ENCODE measurements at regions not wholly inside any gene's neighbourhood (a gene's known extent, or its start where the extent isn't known, plus 50 kb on each side); places are given as distances from the start of the nearest gene placed in this dataset.

DNA sequence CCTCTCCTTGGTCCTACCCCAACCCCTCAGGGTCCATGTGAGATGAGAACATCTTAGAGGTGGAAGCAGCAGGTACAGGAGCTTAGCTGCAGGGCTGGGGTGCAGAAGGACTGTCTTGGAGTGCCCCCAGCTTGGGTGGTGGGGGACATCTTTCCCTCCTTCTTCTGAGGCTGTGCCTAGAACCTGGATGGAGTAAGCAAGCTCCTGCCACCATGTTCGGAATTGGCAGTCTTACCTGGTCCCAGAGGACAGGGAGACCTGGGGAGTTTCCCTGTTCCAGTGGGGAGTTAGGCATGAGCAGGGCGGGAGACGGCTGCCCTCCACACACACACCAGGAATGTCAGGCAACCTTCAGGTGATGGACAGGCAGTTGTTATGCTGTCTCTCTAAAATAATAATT lies 131.0 kb upstream of the COPS8 start:
- Histone ChIP-seq H3K56ac (replicated peaks; ENCODE audit: insufficient read length, low read depth, low read length) (no peak overlapping the region), H3K36me3 (ENCODE audit: control insufficient read depth in 2 of 4, insufficient read depth in 4 of 4, low read length in 3 of 4) (no peaks in the 10 kb centered on the region), H2BK5ac (ENCODE audit: low read depth, low read length) (no peak overlapping the region), H3K14ac (ENCODE audit: insufficient read length) (no peak overlapping the region), H3K23me2 (ENCODE audit: low read depth, low read length) (no peaks in the 10 kb centered on the region), H2BK12ac (ENCODE audit: low read depth, low read length) (no peak overlapping the region), H3K18ac (ENCODE audit: extremely low read depth, low read length) (no peak overlapping the region), H2BK120ac (replicated peaks; ENCODE audit: low read depth, low read length) (no peak overlapping the region), H4K91ac (replicated peaks; ENCODE audit: insufficient read length, low read length) (no peak overlapping the region), H3K4ac (replicated peaks; ENCODE audit: insufficient read length, low read depth, low read length) (no peak overlapping the region), H3K79me2 (ENCODE audit: control insufficient read depth in 1 of 2, insufficient read depth in 2 of 2, low read length in 2 of 2) (no peaks in the 10 kb centered on the region), H3K4me2 (ENCODE audit: insufficient read depth in 1 of 2, low read depth in 2 of 2, low read length in 2 of 2) (no peak overlapping the region), H4K5ac (ENCODE audit: insufficient read length, low read depth, low read length) (no peak overlapping the region), H3K27me3 (replicated peaks in 1 of 4; ENCODE audit: control insufficient read depth in 3 of 4, extremely low read depth in 1 of 4, insufficient read depth in 3 of 4, low read length in 3 of 4) (no peaks in the 10 kb centered on the region; a peak in 2 of 7 replicates), H4K20me1 (replicated peaks in 1 of 2; ENCODE audit: control insufficient read depth in 1 of 2, insufficient read depth in 2 of 2, low read length in 2 of 2) (no peaks in the 10 kb centered on the region), H3K79me1 (ENCODE audit: low read depth, low read length) (no peaks in the 10 kb centered on the region), H2AK5ac (ENCODE audit: low read depth, low read length) (no peak overlapping the region), H3K23ac (ENCODE audit: insufficient read length) (no peak overlapping the region), H2BK20ac (ENCODE audit: low read length) (no peak overlapping the region), H2AFZ (ENCODE audit: low read length) (no peak overlapping the region), H3K9me3 (ENCODE audit: insufficient read depth in 2 of 2, low read depth in 1 of 2, low read length in 1 of 2) (peaks cover 9 to 12% of the 10 kb centered on the region in 2 experiments; a peak in 3 of 4 replicates), H3K9ac (replicated peaks in 1 of 4; ENCODE audit: extremely low read depth in 1 of 4, low read depth in 3 of 4, low read length in 3 of 4) (no peak overlapping the region), H3K27ac (ENCODE audit: low read depth, low read length) (no peak overlapping the region), H4K8ac (ENCODE audit: extremely low read depth, insufficient read depth, low read length) (no peak overlapping the region), H3K4me1 (replicated peaks in 1 of 4; ENCODE audit: control insufficient read depth in 3 of 4, insufficient read depth in 4 of 4, low read length in 3 of 4) (peaks cover 0 to under 1% (median 0%) of the 10 kb centered on the region in 4 experiments; a peak in 1 of 7 replicates), H2BK15ac (ENCODE audit: low read length) (no peak overlapping the region), H3K4me3 (ENCODE audit: extremely low read depth in 1 of 4, insufficient read depth in 2 of 4, low read depth in 3 of 4, low read length in 4 of 4) (no peak overlapping the region)
- no peak for DNase-seq (ENCODE audit: low read depth in 1 of 2, low spot score in 2 of 2)
- ChIA-PET POLR2A (ENCODE audit: partially characterized antibody) (no interaction called here), CTCF (ENCODE audit: partially characterized antibody) (interaction anchor here (2.4 kb wide), 1 partner anchor 10 kb away, joined by 6 read pairs; no protein-coding TSS in a partner anchor)
- TF ChIP-seq, protein P1, sequence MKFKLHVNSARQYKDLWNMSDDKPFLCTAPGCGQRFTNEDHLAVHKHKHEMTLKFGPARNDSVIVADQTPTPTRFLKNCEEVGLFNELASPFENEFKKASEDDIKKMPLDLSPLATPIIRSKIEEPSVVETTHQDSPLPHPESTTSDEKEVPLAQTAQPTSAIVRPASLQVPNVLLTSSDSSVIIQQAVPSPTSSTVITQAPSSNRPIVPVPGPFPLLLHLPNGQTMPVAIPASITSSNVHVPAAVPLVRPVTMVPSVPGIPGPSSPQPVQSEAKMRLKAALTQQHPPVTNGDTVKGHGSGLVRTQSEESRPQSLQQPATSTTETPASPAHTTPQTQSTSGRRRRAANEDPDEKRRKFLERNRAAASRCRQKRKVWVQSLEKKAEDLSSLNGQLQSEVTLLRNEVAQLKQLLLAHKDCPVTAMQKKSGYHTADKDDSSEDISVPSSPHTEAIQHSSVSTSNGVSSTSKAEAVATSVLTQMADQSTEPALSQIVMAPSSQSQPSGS (IDR thresholded peaks at IDR 0.05; ENCODE audit: low read length): no peak
- TF ChIP-seq ASH2L (IDR thresholded peaks at IDR 0.05; ENCODE audit: low read length) (no peak), JUND (IDR thresholded peaks at IDR 0.05; ENCODE audit: low read length) (no peak), BCL11A (IDR thresholded peaks at IDR 0.05; ENCODE audit: low read depth in 2 of 2, low read length in 2 of 2) (no peak), HDAC6 (IDR thresholded peaks at IDR 0.05; ENCODE audit: low read depth, low read length) (no peak), TBP (IDR thresholded peaks at IDR 0.05; ENCODE audit: low read depth, low read length) (no peak)
- no peak for FAIRE-seq
- WGBS, 2 experiments (ENCODE audit: extremely low coverage in 1 of 2, insufficient coverage in 1 of 2, insufficient read length in 1 of 2, insufficient replicate concordance in 2 of 2, low coverage in 1 of 2, low lambda C conversion rate in 2 of 2, missing lambda C conversion rate in 1 of 2): 90% methylated on average over 3 of the region's 3 CpGs; no CpG with 5 or more reads in 1 of the 2 experiments

Measured in H1 (cell line).